ENCODE measurements at regions not wholly inside any gene's neighbourhood (a gene's known extent, or its start where the extent isn't known, plus 50 kb on each side); places are given as distances from the start of the nearest gene placed in this dataset.
A peak's percentile ranks its signal among the peaks of the same experiment; 100 is the strongest.

DNA sequence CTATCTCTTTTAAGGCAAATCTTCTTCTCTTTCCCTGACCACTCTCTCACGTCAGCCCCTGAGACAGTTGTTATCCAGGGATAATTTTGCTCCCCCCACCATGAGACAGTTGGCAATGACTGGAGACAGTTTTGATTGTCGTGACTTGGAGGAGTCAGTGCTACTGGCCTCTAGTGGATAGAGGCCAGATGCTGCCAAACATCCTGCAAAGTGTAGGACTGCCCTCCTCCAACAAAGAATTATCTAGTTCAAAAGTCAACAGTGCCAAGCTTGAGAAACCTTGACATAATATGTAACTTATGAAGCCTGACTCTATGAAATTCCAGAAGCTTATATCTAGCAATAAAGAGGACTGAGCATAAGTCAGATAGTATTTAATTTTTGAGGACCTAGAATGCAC lies 502.1 kb upstream of the IGFBP7 start:
- DNase-seq (ENCODE audit: low spot score) = no peak

DNA sequence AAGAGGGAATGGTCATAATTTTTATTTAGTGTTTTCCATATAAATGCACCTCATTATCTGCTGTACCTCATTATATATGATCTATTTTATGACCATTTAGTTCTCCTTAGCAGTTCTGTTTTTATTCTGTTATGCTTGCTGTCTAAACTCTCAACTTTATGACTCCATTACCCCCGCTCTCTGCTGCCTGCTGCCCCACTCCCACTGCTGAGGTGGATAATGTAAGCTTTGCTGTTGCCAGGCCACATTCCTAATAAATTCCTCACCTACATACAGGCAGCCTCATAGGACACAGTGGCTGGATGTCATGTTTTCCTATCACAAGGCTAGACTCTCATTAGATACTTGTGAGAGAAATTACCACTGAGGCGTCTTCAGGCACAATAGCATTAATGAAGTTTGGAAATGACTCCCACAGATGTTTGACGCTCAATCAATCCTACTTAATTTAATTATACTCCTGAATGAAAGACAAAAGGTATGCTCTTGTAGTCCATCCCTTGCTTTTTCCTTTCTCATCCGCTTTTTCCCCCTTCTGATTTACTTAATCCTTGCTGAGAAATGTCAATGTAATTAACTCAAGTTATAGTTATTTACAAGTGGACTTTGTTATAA lies 497.5 kb upstream of the IGFBP7 start:
- no peak for DNase-seq (ENCODE audit: low spot score)

GRCh38 chr4:57605376-57605775 lies 495.2 kb upstream of the IGFBP7 start:
- no peak for DNase-seq (ENCODE audit: low spot score)

DNA sequence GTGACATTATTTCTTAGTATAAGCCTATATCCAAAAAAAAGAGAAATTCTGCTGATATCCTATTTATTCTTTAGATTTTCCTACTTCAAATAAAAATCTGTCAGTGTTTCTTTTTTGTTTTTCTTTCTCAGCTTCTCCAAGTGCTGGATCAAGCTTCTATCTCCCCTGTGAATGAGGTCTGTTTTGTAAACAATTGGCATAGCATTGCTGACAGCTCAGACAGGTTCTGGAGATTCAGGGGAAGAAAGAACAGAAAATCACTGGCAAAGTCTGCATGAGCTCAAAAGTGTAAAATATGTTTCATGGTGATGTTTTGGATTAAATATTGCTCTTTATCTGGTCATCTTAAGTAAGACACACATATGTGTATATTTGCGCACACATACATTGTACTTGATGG lies 492.0 kb upstream of the IGFBP7 start:
- no peak for DNase-seq (ENCODE audit: low spot score)

DNA sequence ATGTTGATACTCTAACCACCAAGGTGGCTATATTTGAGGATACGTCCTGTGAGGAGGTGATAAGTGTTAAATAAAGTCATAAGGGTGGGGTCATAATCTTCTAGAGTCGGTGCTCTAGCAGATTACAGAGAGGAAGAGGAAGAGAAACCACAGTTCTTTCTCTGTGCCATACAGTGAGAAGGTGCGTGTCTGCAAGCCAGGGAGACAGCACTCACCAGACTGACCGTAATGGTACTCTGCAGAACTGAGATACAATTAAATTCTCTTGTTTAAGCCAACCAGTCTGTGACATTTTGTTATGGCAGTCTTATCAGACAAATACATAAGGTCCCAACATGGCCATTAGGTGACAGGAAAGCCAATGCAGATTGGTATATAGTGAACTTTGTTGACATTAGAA lies 480.9 kb upstream of the IGFBP7 start:
- no peak for DNase-seq (ENCODE audit: low spot score)

GRCh38 chr4:57588557-57588956 lies 478.4 kb upstream of the IGFBP7 start:
- DNase-seq (ENCODE audit: low spot score) = no peak

DNA sequence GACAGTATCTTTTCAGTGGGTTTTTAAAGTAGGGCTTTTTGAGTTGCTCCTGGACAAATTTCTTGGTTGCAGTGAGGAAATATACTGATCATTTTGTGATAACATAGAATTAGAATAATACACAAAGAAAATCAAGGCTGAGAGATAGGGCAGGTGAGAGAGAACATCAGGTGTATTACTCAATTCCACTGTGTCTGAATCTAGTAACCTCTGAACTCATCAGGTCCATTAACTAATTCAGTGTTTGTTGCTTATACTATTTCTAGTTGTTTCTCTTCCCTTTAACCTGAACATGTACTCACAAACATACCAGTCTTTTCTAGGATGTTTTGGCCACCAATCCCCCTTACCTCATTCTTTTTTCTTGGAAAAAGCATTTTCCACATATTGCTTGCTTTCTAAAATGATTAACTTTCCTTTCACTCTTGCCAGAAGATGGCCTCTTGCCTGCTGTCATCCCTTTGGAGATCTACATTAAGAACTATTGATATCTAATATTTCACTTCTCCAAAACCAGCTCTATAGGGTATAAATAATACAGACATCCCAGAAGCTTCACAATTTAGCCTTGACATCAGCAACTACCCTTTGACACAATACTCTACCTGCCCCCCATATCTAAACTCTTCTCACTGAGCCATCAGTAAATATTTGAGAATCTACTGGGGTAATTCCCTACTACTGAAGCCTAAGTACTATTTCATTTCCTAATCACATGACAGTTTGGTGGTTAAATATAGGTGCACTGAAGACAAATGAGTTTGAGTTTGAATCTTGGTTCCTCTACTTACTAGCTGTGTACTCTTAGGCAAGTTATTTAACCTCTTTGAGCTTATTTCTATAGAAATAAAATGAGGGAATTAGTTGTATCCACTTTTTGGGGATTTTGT lies 470.8 kb upstream of the IGFBP7 start:
- DNase-seq (ENCODE audit: low spot score) = no peak

- no peak for DNase-seq (ENCODE audit: low spot score)
These were observed 465.2 kb upstream of the IGFBP7 start for GRCh38 chr4:57575426-57575825.

- no peak for DNase-seq (ENCODE audit: low spot score)
These were observed 444.4 kb upstream of the IGFBP7 start for GRCh38 chr4:57554556-57555092.

GRCh38 chr4:57553728-57554127 lies 443.5 kb upstream of the IGFBP7 start:
- no peak for DNase-seq (ENCODE audit: low spot score)

- no peak for DNase-seq (ENCODE audit: low spot score)
These were observed 440.0 kb upstream of the IGFBP7 start for GRCh38 chr4:57550198-57550597.

- DNase-seq (ENCODE audit: low spot score) = no peak
These were observed 438.7 kb upstream of the IGFBP7 start for GRCh38 chr4:57548856-57549255.

GRCh38 chr4:57544811-57545654 lies 434.8 kb upstream of the IGFBP7 start:
- no peak for DNase-seq (ENCODE audit: low spot score)

- no peak for DNase-seq (ENCODE audit: low spot score)
These were observed 394.8 kb upstream of the IGFBP7 start for GRCh38 chr4:57504797-57505530.

- DNase-seq (ENCODE audit: low spot score) = no peak
These were observed 394.0 kb upstream of the IGFBP7 start for GRCh38 chr4:57504139-57504538.

DNA sequence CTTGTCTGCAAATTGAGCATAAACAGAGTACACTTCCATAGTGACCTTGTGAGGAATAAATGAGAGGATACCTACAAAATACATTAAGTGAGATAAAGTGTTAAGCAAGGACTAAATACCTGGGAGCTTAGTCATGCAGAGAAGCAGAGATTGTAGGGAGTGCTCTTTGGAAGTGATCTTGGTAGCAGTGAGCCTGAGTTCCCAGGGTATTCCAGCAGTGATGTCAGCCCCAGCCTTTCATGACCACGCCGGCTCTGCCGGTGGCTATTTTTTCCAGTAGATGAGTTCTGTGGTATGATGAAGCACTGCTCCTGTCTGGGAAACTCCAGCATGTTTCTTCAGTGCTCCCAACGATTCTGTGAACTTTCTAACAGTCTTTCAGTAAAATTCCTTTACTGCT lies 391.5 kb upstream of the IGFBP7 start:
- DNase-seq (ENCODE audit: low spot score) = peak; percentile 78

DNA sequence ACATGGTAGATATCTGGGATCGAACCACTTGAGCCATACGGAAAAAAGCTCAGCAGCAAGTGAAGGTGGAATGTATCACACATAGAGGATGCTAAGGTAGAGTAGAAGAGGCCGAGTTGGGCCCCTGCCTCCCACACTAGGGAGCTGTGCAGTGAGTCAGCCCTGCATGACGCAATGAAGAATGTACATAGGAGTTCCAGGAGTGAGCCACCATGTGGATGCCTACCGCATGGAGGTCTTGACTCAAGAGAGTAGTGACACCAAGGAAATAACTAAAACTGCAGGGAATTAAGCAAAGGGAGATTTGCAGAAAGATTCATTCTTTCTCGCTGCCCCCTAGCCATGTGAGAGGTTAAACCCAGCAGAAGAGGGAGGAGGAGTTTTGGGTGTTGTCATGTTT lies 389.6 kb upstream of the IGFBP7 start:
- DNase-seq (ENCODE audit: low spot score) = peak; percentile 79

DNA sequence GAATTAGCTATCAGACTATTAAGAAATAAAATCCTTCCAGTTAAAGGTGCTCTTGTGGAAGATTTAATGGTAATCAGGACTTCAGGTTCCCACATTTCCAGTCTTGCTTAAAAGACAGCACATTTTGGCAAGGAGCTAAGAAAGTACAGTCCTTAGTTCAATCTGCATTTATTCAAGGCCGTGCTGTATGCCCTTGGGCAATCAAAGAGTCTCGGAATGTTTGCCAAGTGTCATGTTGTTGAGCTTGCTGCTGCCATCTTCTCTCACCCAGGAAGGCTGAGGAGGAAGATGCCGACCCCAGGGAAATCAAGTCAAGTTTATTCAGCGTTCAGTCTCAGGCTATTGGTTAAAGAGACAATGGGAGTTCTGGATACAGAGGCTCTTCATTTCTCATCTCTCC lies 388.1 kb upstream of the IGFBP7 start:
- DNase-seq (ENCODE audit: low spot score) = no peak

GRCh38 chr4:57496697-57497471 lies 386.7 kb upstream of the IGFBP7 start:
- DNase-seq (ENCODE audit: low spot score) = no peak

DNA sequence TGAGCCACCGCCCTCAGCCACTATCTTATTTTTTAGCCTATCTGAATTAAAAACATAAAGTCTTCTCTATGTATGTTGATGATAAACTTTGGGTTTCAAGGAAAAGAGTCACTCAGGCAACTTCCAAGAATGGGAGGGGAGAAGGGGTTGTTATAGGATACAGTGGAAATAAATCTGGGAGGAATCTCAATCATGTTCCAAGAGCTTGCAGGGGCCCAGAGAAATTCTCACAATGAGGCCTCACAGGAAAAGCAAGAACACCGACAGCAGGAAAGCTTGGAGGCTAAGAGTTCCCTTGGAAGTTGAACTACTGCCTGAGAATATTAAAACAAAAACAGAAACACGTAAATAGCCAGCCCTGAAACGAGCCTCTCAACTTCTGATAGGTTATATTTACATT lies 384.6 kb upstream of the IGFBP7 start:
- no peak for DNase-seq (ENCODE audit: low spot score)
